Stimulated activated CD4-positive, alpha-beta T cell treated with anti-CD3 and anti-CD28 coated beads, Interleukin-15, amount 100 ng/mL, for 24 hours (primary cell): ENCODE measurements at regions not wholly inside any gene's neighbourhood (a gene's known extent, or its start where the extent isn't known, plus 50 kb on each side); places are given as distances from the start of the nearest gene placed in this dataset.

Experiments used
- DNase-seq: peaks from one replicate; pipeline ENCODE4 v3.0.0-alpha.2; 2020

DNA sequence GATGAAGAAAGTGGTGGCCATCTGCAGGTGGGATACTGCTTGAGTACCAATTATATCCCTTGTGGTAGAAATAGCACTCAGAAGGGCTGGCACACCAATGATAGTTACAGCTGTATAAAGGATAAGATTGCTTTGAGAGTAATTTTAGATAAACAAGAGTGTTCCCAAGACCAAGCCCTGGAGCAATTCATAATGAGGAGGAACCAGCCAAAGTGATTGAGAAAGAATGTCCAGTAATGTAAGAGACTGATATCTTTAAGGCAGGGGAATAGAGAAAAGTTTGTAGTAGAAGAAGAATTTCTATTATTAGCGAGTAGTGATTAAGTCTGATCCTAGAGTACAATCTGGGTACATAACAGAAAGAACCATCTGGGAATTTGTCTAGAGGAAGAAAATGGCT, 945.1 kb downstream of the OTOL1 start:
- no peak for DNase-seq

GRCh38 chr3:162443376-162443775, 946.8 kb downstream of the OTOL1 start:
- no peak for DNase-seq

DNA sequence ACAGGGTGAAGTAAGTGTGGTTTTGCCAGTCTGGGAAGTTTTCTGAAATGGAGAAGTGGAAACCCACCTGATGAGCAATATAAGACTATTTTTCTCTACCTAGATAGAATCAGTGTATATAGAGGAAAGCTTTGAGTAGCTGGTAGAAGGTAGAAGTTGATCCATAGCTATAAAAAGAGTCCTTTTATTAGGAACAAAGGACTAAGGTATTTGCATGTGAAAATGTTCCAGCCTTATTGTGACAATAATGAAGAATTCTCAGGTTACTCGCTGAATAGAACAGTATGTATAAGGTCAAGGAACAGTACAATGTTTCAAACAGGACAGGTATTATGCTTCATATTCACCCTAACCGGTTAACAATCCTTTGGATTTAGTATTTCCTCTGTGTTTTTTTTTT, 972.2 kb downstream of the OTOL1 start:
- DNase-seq = no peak

DNA sequence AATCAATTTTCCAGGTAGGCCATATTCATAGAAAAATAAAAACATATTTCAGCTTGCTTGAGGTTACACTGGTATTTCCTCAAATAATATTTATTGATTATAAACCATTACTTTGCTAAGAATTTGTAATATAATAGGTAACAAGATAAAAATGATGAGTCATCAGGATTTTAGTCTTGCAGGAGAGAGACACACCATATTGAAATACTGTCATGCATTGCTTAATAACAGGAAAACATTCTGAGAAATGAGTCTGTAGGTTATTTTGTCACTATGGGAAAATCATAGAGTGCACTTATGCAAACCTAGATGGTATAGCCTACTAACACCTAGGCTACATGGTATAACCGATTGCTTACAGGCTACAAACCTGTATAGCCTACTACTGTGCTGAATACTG, 990.5 kb downstream of the OTOL1 start:
- no peak for DNase-seq

DNA sequence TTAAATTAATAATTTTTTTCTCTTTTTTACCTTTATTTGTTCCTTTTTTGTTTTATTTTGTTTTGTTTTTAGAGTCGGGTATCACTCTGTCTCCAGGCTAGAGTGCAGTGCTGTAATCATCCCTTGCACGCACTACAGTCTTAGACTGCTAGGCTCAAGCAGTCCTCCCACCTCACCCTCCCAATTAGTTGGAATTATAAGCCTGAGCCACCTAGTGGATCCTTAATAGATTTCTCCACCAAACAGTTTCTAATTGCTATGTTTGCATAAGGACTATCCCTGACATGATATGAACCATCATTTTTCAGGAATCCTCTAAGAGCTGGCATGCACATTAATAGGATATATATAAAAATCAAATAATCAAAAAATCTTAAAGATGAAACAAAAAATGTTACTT, 993.2 kb downstream of the OTOL1 start:
- no peak for DNase-seq

- DNase-seq = no peak
Measured at GRCh38 chr3:162491952-162492351, 995.3 kb downstream of the OTOL1 start.

DNA sequence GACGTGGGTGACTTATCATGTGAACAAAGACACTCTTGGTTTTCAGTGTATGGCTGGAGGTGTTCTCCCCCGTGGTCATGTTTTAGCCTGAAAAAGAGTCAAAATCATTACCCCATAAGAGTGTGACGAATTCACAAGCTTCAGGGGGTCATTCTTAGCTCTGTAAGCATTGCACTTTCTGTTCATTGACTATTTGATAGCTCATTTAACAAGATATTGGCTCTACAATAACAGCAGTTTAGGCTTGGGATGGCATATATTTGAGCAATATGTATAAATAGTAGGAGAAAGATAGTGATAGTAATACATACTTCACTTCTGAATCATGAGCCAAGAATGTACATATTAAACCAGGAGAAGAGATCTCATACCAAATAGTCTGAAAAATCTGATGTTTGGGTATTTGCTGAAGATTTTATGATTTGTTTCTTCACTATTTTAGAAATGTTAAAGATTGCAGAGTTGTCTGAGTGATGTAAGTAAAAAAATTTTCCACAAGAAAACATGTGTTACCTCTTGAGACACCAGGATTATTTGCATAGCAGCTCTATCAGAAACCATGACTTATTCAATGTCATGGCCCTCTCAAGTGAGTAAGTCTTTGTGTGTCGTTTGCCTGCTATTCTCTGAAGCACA, 996.0 kb downstream of the OTOL1 start:
- no peak for DNase-seq

- DNase-seq = no peak
Measured at GRCh38 chr3:162498626-162499025, 1002.0 kb downstream of the OTOL1 start.

DNA sequence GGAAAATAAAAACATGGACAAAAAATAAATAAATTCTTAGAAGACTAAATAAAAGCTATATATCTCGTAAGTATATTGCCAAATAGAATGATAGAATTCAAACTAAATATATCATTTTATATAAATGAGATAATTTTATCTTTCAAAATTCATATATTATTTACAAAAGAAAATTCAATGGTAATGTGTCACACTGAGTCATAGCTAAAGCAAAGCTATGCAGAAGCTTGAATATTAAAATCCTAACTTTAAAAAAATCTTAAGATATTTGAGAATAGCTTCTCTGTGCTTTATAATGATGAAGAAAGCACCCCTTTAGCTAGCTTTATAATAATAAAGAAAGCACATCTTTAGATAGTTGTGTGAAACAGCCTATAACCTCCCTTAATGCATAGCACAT, 1010.8 kb downstream of the OTOL1 start:
- no peak for DNase-seq

DNA sequence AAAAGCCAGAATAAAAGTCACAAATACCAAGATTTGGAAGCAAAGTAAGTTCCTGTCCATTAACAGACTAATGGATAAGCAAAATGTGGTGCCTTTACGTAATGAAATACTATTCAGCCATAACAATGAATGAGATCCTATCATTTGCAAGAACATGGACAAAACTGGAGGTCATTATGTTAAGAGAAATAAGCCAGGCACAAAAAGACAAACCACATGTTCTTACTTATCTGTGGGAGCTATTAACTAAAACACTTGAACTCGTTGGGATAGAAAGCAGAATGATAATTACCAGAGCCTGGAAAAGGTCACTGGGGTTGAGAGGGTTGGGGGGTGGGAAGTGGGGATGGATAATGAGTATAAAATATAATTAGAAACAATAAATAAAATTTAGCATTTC, 1015.9 kb downstream of the OTOL1 start:
- DNase-seq = no peak

DNA sequence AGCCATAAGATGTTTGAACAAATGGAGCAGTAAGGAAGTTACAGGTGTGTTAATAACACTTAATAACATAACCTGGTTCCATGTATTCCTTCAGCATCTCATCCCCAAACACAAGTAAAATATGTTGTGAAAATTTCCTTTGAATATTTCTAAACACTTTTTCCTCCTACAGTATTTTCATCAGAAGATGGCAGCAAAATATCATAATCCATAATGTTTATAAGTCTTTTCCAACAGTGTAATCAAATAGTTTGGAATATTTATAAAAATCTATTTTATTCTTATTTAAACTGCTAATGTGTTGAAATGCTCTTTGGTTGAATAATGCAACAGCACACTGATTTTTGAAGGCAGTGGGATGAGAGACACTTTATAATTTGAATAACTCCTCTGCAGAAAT, 1020.5 kb downstream of the OTOL1 start:
- DNase-seq = no peak

DNA sequence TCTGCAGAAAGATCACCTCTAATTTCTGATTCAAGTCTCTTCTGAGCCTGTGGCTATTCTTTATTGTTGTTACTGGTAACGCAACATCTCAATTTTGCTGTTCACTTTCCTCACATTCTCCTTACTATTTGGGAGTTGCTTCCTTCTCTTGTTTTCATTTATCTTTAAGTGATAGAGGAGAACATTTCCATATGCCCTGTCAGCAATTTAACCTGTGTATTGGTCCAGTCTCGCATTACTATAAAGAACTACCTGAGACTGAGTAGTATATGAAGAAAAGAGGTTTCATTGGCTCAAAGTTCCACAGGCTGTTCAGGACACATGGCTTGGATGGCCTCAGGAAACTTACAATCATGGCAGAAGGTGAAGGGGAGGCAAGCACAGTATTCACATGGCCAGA, 1025.1 kb downstream of the OTOL1 start:
- DNase-seq = no peak

GRCh38 chr3:162525066-162525742, 1028.6 kb downstream of the OTOL1 start:
- DNase-seq = no peak

DNA sequence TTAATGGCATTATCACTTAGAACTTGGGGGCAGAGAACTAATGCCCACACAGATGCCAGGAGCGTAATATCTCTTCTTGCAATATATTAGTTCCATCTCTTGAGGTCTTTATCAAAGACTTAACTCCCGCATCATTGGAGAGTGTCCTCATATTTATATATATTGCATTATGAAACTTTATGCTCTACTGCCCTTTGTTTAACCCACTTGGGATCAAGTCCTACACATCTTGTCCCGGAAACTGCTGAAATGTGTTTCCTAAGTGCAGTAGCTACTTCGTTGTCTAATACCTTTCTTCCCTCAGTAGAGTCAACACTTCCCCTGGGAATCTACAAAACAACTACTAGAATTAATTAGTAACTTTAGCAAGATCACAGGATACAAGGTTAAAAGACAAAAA, 1029.2 kb downstream of the OTOL1 start:
- DNase-seq = no peak

DNA sequence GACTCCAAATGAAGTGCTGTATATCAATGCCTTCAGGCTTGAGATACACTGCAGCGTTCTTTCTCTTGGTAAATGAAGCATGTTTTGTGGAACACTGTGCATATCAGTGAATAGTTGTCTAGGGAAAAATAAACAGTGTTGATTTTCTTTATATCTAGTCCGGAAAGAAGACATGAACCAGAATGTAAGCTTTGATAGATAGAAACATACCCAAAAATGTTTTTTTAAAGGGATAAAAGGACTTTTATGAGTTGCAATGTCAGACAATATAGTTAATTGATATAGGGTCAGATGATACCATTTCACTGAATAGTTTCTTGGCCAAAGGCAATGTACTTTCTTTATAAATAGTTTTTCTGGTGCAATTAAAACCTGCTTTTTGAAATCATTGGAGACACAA, 1037.8 kb downstream of the OTOL1 start:
- DNase-seq = no peak

GRCh38 chr3:162538491-162538890, 1041.9 kb downstream of the OTOL1 start:
- DNase-seq = no peak

DNA sequence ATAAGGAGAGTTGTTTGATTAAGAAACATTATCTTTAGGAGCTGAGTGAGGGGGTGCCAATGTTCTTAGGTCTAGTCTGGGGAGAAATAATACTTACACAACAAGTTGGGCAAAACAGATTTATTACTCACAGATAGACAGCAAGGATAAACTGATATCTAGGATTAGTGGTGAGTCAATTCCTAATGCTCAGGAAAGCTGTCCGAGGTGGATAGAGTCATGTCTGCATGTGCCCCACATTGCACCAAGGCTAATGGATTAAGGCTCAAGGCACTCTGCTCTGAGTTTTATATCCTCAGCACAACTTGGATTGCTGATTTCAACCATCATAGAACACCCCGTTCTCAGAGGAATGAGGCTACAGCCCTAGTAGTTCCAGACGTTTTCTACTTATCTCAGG, 1042.3 kb downstream of the OTOL1 start:
- DNase-seq = no peak

DNA sequence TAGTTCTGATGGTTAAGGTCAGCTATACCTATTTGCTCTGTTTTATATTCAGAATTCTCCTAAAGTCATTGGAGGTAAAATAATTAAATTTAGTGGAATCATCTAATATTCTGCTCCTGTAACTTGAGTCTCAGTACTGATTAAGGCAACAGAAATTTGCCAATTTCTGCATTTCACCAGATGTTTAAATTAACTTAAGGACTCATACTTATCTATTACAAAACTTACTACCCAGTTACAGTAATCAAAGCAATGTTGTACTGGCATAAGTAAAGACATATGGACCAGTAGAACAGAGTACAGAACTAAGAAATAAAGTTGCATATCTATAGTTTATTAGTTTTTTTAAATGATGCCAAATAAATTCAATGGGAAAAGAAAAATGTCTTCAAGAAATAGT, 1043.8 kb downstream of the OTOL1 start:
- DNase-seq = no peak

GRCh38 chr3:162541923-162542322, 1045.3 kb downstream of the OTOL1 start:
- DNase-seq = no peak

DNA sequence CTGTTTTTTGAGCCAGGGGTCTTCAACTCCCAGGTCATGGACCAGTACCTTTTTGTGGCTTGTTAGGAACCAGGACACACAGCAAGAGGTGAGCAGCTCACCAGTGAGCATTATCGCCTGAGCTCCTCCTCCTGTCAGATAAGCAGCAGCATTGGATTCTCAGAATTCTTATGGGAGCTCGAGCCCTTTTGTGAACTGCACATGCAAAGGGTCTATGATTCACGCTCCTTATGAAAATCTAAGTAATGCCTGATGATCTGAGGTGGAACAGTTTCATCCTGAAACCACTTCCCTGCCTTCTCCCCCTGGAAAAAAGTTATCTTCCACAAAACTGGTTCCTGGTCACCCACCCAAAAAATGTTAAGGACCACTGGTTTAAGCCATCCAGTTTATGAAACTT, 1047.6 kb downstream of the OTOL1 start:
- no peak for DNase-seq

GRCh38 chr3:162546910-162547309, 1050.3 kb downstream of the OTOL1 start:
- DNase-seq = no peak

- DNase-seq = no peak
Measured at GRCh38 chr3:162547321-162547720, 1050.7 kb downstream of the OTOL1 start.

GRCh38 chr3:162555761-162556160, 1059.2 kb downstream of the OTOL1 start:
- DNase-seq = no peak

- no peak for DNase-seq
Measured at GRCh38 chr3:162558016-162558415, 1061.4 kb downstream of the OTOL1 start.

DNA sequence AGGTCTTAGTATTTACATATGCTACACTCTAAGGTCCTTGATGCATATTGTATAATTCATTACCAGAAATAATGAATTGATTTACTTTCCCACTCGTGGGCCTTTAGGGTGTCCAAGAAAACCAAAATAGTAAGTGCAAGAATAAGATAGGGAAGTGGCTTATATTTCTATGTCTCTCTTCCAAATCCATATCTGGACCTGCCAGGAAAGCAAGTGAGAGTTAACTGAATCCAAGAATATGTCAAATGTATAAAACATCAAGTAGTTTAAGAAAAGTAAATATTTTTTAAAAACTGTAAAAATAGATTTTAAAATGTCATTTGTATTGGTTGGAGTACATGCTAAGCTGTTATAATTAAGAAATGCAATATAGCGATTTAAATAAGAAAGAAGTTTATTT, 1072.1 kb downstream of the OTOL1 start:
- DNase-seq = no peak
